K562 (cell line): ENCODE measurements at regions not wholly inside any gene's neighbourhood (a gene's known extent, or its start where the extent isn't known, plus 50 kb on each side); places are given as distances from the start of the nearest gene placed in this dataset.

Experiments used
- ATAC-seq: fragments of 200-7000 bp; cut with Tn5 transposase; 3 replicates; pipeline ENCODE4 v1.9.1; 2020; ENCODE audit warnings: moderate library complexity
- BruUV-seq: library from RNA; stranded (reverse); fragments of 400-500 nt; replicated peaks from 2 replicates; lab custom pipeline; 2021; lab: Mats Ljungman, UMichigan
- CTCF ChIA-PET: fragments of 300-600 bp; formaldehyde crosslinking; extraction: SDS; loops from one replicate; lab custom pipeline; 2021; ENCODE audit warnings: low intra/inter-chr PET ratio; lab: Yijun Ruan, JAX
- POLR2A ChIA-PET: fragments of 300-600, 350-650 bp; sonication (Branson Sonifier 250); formaldehyde crosslinking; extraction: SDS; loops from one replicate; lab custom pipeline; 2021; ENCODE audit warnings: antibody characterized with exemption, inconsistent platforms; lab: Yijun Ruan, JAX
- DNase-seq, 4 experiments: peaks; one replicate each; pipeline versions ENCODE4 v3.0.0 to v3.0.0-alpha.2; 2011 to 2018; ENCODE audit warnings: low spot score in 3 of 4, mixed read lengths in 3 of 4; ENCODE audit errors: extremely low read depth in 1 of 4
- FAIRE-seq: peaks from 2 replicates; lab custom pipeline; 2011; peaks lifted over from hg19 to GRCh38; lab: Jason Lieb, UNC
- H2AFZ ChIP-seq: 2 replicates; pipeline ENCODE4 v1.6.0; 2011; ENCODE audit warnings: low read depth, low read length, control low read depth, inconsistent platforms
- H3K27ac ChIP-seq: fragments of 200-600 bp; 3 replicates; pipeline ENCODE4 v1.8.0; 2011; ENCODE audit warnings: low read depth, mild to moderate bottlenecking, control low read depth, inconsistent platforms, low read length, moderate library complexity, mixed read lengths; ENCODE audit errors: extremely low read depth
- H3K27me3 ChIP-seq, 2 experiments: fragments of 300-600 bp in 1 of 2; 2 replicates in 1 of 2; 3 replicates in 1 of 2; pipeline versions ENCODE4 v1.6.0 to v1.8.0; 2011; ENCODE audit warnings: inconsistent platforms in 2 of 2, low read length in 2 of 2, mild to moderate bottlenecking in 1 of 2, mixed read lengths in 1 of 2, moderate library complexity in 1 of 2; ENCODE audit not compliant: control insufficient read depth in 2 of 2, insufficient read depth in 2 of 2
- H3K36me3 ChIP-seq: fragments of 300-600 bp; 3 replicates; pipeline ENCODE4 v1.8.0; 2011; ENCODE audit warnings: mild to moderate bottlenecking, low read length, inconsistent platforms; ENCODE audit not compliant: control insufficient read depth, insufficient read depth
- H3K4me1 ChIP-seq, 2 experiments: fragments of 200-600 bp in 1 of 2; replicated peaks in 1 of 2; 2 replicates in 1 of 2; 3 replicates in 1 of 2; pipeline versions ENCODE4 v1.5.1 to v1.8.0; 2011; ENCODE audit warnings: inconsistent platforms in 2 of 2, low read length in 2 of 2, mild to moderate bottlenecking in 1 of 2, mixed read lengths in 1 of 2, moderate library complexity in 1 of 2; ENCODE audit not compliant: control insufficient read depth in 2 of 2, insufficient read depth in 2 of 2
- H3K4me2 ChIP-seq: 2 replicates; pipeline ENCODE4 v1.6.1; 2011; ENCODE audit warnings: low read length, control low read depth, inconsistent platforms, mixed read lengths; ENCODE audit not compliant: insufficient read depth
- H3K4me3 ChIP-seq: fragments of 200-600 bp; sonication (generic), shearing (Covaris generic); 2 replicates; pipeline ENCODE4 v1.5.1; 2016; ENCODE audit warnings: control low read depth, inconsistent platforms
- H3K79me2 ChIP-seq: fragments of 200-600 bp; 3 replicates; pipeline ENCODE4 v1.8.0; 2011; ENCODE audit warnings: low read length, inconsistent platforms; ENCODE audit not compliant: control insufficient read depth, insufficient read depth
- H3K9ac ChIP-seq, 2 experiments: 2 replicates each; pipeline versions ENCODE4 v1.6.0 to v1.6.1; 2011; ENCODE audit warnings: low read depth in 2 of 2, low read length in 2 of 2, control low read depth in 1 of 2, inconsistent platforms in 1 of 2, mild to moderate bottlenecking in 1 of 2, mixed read lengths in 1 of 2; ENCODE audit not compliant: insufficient read depth in 1 of 2
- H3K9me1 ChIP-seq: one replicate; pipeline ENCODE4 v1.6.0; 2011; ENCODE audit warnings: inconsistent platforms, mild to moderate bottlenecking, low read length, moderate library complexity; ENCODE audit not compliant: control insufficient read depth, insufficient read depth
- H3K9me3 ChIP-seq: replicated peaks from 2 replicates; pipeline ENCODE4 v1.5.1; 2011; ENCODE audit warnings: low read depth, low read length, inconsistent platforms; ENCODE audit not compliant: control insufficient read depth, insufficient read depth
- H4K20me1 ChIP-seq: replicated peaks from 2 replicates; pipeline ENCODE4 v1.6.1; 2011; ENCODE audit warnings: low read length, inconsistent platforms, mixed read lengths; ENCODE audit not compliant: control insufficient read depth, insufficient read depth
- ATF7 ChIP-seq: fragments of 450-650 bp; IDR thresholded peaks from 2 replicates; pipeline ENCODE4 v1.7.1; 2014; ENCODE audit warnings: mild to moderate bottlenecking, moderate library complexity
- ETV1 ChIP-seq: fragments of 450-650 bp; conservative IDR thresholded peaks from 2 replicates; pipeline ENCODE4 v1.6.1; 2016; ENCODE audit warnings: missing genetic modification characterization, control low read depth, low read depth, missing compliant biosample characterization
- RBM22 ChIP-seq: fragments of 200-400 bp; formaldehyde crosslinking; IDR thresholded peaks from 2 replicates; pipeline ENCODE4 v1.6.1; 2018; ENCODE audit warnings: low read length, low read depth; ENCODE audit not compliant: poor library complexity, severe bottlenecking
- SPI1 ChIP-seq: IDR thresholded peaks from 2 replicates; pipeline ENCODE4 v1.6.1; 2011; ENCODE audit warnings: low read depth, low read length, control low read depth, borderline replicate concordance
- THRA ChIP-seq: fragments of 450-650 bp; IDR thresholded peaks from 2 replicates; pipeline ENCODE4 v1.6.1; 2017; ENCODE audit warnings: mild to moderate bottlenecking, moderate library complexity
- ZNF253 ChIP-seq: fragments of 250-450 bp; sonication (Bioruptor Pico); conservative IDR thresholded peaks from 2 replicates; pipeline ENCODE4 v1.6.1; 2021; ENCODE audit warnings: mild to moderate bottlenecking
- ZNF444 ChIP-seq: fragments of 250-450 bp; sonication (Bioruptor Pico); IDR thresholded peaks from 2 replicates; pipeline ENCODE4 v1.4.0; 2020; ENCODE audit warnings: mild to moderate bottlenecking, moderate library complexity
- WGBS: fragments of 100-300 bp; shearing (Covaris generic); methylation state at CpG from one replicate; pipeline ENCODE4 v1.1.6; 2016; ENCODE audit warnings: low coverage, mixed read lengths; ENCODE audit not compliant: insufficient coverage; ENCODE audit errors: missing lambda C conversion rate; 5-methylcytosine and 5-hydroxymethylcytosine counted together
- in situ Hi-C: fragments of 300-500 bp; cut with MboI; formaldehyde crosslinking; loops from 4 replicates; pipeline ENCODE4 v1.15.0; 2018; ENCODE audit warnings: inconsistent platforms, mixed read lengths
- intact Hi-C: fragments of 100-400 bp; cut with micrococcal nuclease; formaldehyde crosslinking; loops from 2 replicates; pipeline ENCODE4 v1.14.2; 2022

GRCh38 chr13:23504180-23504579 is 66.0 kb upstream of the TNFRSF19 start:
- Histone ChIP-seq H3K9me1 (no peaks in the 10 kb centered on the region), H3K4me1 (no peaks in the 10 kb centered on the region), H4K20me1 (no peaks in the 10 kb centered on the region), H3K36me3 (no peaks in the 10 kb centered on the region), H2AFZ (no peak overlapping the region), H3K4me3 (no peak overlapping the region), H3K27ac (no peak overlapping the region), H3K4me2 (no peak overlapping the region), H3K79me2 (no peaks in the 10 kb centered on the region), H3K9me3 (no peaks in the 10 kb centered on the region), H3K9ac (no peak overlapping the region), H3K27me3 (no peaks in the 10 kb centered on the region)
- DNase-seq (no peak), ATAC-seq (no peak), FAIRE-seq (no peak)
- intact Hi-C loops (no loop called here), in situ Hi-C loops (no loop called here)
- WGBS = 10% methylated on average over 5 of the region's 5 CpGs
- POLR2A ChIA-PET = no interaction called here
- CTCF ChIA-PET = no interaction called here
- BruUV-seq = no TSS peak
- TF ChIP-seq RBM22 (no peak), ETV1 (tag) (no peak), ZNF253 (no peak), THRA (no peak), ATF7 (no peak), ZNF444 (no peak), SPI1 (no peak)
